Tibial nerve (tissue), 4 donors: ENCODE measurements at regions not wholly inside any gene's neighbourhood (a gene's known extent, or its start where the extent isn't known, plus 50 kb on each side); places are given as distances from the start of the nearest gene placed in this dataset.

Experiments used
- EP300 ChIP-seq, 2 donors: sonication (generic); formaldehyde crosslinking; IDR thresholded peaks; one replicate each; pipeline ENCODE4 v1.6.1; 2017; ENCODE audit warnings: antibody characterized with exemption in 2 of 2, mild to moderate bottlenecking in 1 of 2
- POLR2A ChIP-seq, 2 donors: fragments of 450-650 bp; IDR thresholded peaks; one replicate each; pipeline ENCODE4 v1.6.1; 2017; ENCODE audit warnings: antibody characterized with exemption in 2 of 2, mild to moderate bottlenecking in 2 of 2, moderate library complexity in 2 of 2
- TF ChIP-seq, protein P1 (sequence below), 5 experiments: fragments of 200-600 bp in 3 of 5; fragments of 450-650 bp in 2 of 5; sonication (generic) in 3 of 5; IDR thresholded peaks; one replicate each; pipeline ENCODE4 v1.5.1; 2016 to 2019; ENCODE audit warnings: antibody characterized with exemption in 5 of 5, mild to moderate bottlenecking in 3 of 5, moderate library complexity in 2 of 5

DNA sequence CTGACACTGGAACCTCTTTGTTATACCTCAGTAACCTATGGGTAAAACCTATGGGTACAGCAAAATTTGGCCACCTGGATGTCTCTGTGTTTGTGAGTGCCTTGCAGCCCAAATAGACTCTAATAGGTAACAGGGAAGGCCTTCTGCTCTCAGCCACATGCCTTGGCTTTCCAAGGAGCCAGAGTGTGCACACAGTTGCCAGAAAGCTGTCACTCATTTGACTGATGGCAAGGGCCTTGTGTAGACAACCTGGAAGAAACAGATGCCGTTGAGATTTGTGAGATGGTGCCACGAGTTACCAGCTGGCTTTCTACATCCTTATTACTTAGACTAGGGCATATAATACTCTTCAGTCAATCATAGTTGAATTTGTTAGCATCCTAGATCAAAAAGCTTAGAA lies 90.1 kb upstream of the RAB12 start:
- TF ChIP-seq, protein P1, sequence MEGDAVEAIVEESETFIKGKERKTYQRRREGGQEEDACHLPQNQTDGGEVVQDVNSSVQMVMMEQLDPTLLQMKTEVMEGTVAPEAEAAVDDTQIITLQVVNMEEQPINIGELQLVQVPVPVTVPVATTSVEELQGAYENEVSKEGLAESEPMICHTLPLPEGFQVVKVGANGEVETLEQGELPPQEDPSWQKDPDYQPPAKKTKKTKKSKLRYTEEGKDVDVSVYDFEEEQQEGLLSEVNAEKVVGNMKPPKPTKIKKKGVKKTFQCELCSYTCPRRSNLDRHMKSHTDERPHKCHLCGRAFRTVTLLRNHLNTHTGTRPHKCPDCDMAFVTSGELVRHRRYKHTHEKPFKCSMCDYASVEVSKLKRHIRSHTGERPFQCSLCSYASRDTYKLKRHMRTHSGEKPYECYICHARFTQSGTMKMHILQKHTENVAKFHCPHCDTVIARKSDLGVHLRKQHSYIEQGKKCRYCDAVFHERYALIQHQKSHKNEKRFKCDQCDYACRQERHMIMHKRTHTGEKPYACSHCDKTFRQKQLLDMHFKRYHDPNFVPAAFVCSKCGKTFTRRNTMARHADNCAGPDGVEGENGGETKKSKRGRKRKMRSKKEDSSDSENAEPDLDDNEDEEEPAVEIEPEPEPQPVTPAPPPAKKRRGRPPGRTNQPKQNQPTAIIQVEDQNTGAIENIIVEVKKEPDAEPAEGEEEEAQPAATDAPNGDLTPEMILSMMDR (IDR thresholded peaks at IDR 0.05), result no peak
- TF ChIP-seq POLR2A (IDR thresholded peaks at IDR 0.05) (no peak), EP300 (IDR thresholded peaks at IDR 0.05) (no peak)
